Islet precursor cell (in vitro differentiated cells): ENCODE measurements at regions not wholly inside any gene's neighbourhood (a gene's known extent, or its start where the extent isn't known, plus 50 kb on each side); places are given as distances from the start of the nearest gene placed in this dataset.
"Not testable (repeated sequence)": the region's sequence is repeated elsewhere in the genome, so short reads cannot be mapped to it uniquely, and the experiment has no call there.

Source experiments
- DNase-seq: peaks from one replicate; pipeline ENCODE4 v3.0.0-alpha.2; 2018

- not testable (repeated sequence) for DNase-seq
Observed at GRCh38 chr17:43345515-43345914, 53.3 kb upstream of the ARL4D start.

- no peak for DNase-seq
Observed at GRCh38 chr17:43344685-43345084, 54.1 kb upstream of the ARL4D start.

GRCh38 chr17:43342589-43342890 is 56.3 kb upstream of the ARL4D start:
- no peak for DNase-seq

GRCh38 chr17:43341715-43342588 is 56.8 kb upstream of the ARL4D start:
- peak; percentile 71 for DNase-seq

- DNase-seq: peak; percentile 87
Observed at GRCh38 chr17:43338886-43339516, 59.8 kb upstream of the ARL4D start.

GRCh38 chr17:43337684-43338428 is 60.9 kb upstream of the ARL4D start:
- DNase-seq: no peak

GRCh38 chr17:43334738-43335402 is 63.9 kb upstream of the ARL4D start:
- peak; percentile 77 for DNase-seq

GRCh38 chr17:43333433-43333943 is 65.3 kb upstream of the ARL4D start:
- DNase-seq: no peak

GRCh38 chr17:43332230-43332629 is 66.6 kb upstream of the ARL4D start:
- no peak for DNase-seq

GRCh38 chr17:43330876-43331639 is 67.7 kb upstream of the ARL4D start:
- DNase-seq: no peak

- peak; percentile 72 for DNase-seq
Observed at GRCh38 chr17:43329183-43329582, 69.6 kb upstream of the ARL4D start.

GRCh38 chr17:43328650-43329049 is 70.1 kb upstream of the ARL4D start:
- no peak for DNase-seq

GRCh38 chr17:43327834-43328420 is 70.9 kb upstream of the ARL4D start:
- no peak for DNase-seq

GRCh38 chr17:43327421-43327820 is 71.4 kb upstream of the ARL4D start:
- no peak for DNase-seq

GRCh38 chr17:43326490-43327275 is 72.1 kb upstream of the ARL4D start:
- DNase-seq: no peak

GRCh38 chr17:43324205-43324893 is 74.4 kb upstream of the ARL4D start:
- peak; percentile 85 for DNase-seq

GRCh38 chr17:43319293-43320124 is 79.3 kb upstream of the ARL4D start:
- no peak for DNase-seq

GRCh38 chr17:43316522-43317142 is 82.2 kb upstream of the ARL4D start:
- peak; percentile 74 for DNase-seq
